ACHN (cell line): ENCODE measurements at regions not wholly inside any gene's neighbourhood (a gene's known extent, or its start where the extent isn't known, plus 50 kb on each side); places are given as distances from the start of the nearest gene placed in this dataset.

Source experiments
- DNase-seq: peaks from one replicate; pipeline ENCODE4 v3.0.0-alpha.2; 2015
- in situ Hi-C: cut with HindIII; loops from 2 replicates; pipeline ENCODE4 v1.10.0; 2017; ENCODE audit warnings: low sequenced_read_pairs, low pct_ligation_motif_present, low pct_unique_long_range_greater_than_20kb

DNA sequence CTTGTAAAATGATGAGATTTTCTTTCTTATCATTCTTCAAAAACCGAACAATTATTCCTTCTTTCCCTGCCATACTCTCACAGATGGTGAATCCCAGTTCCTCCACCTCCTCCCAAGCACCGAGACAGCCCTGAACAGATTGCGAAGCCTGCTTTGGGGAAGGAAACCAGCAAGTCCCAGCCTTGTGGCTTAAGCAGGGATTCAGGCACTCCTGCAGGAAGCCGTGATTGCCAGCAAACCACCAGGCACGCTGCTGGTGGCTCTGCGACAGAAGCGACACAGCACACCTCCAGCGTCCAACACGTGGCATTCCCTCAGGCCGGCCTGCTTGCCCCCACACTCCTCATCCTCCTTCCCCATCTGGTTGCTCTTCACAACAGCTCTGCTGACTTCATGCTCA lies 237.7 kb downstream of the GXYLT1 start:
- DNase-seq = no peak
- in situ Hi-C loops = no loop called here

DNA sequence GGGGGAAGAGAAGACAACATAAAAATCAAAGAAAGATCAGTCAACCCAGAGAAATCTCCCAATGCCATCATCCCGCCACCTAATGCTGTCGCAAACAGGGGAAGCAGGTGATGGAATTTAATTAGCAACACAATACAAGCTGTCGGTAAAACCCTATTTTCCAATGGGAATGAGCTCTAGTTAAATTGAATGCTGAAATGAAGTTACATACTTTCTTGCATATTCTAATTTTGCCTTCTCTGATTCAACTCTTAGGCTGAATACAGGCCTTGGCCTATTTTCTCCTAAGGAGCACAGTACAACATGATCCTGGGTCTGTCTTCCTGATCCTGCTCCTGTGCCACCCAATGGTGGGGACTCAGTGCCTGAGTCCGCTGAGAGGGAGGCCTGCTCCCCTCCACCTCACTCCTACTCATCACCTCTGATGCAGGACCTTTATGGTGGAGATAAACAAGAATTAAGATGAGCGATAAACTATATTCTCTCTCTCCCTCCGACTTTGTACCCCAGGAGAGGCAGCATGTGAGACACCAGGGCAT lies 238.8 kb downstream of the GXYLT1 start:
- DNase-seq = no peak
- in situ Hi-C loops = no loop called here

DNA sequence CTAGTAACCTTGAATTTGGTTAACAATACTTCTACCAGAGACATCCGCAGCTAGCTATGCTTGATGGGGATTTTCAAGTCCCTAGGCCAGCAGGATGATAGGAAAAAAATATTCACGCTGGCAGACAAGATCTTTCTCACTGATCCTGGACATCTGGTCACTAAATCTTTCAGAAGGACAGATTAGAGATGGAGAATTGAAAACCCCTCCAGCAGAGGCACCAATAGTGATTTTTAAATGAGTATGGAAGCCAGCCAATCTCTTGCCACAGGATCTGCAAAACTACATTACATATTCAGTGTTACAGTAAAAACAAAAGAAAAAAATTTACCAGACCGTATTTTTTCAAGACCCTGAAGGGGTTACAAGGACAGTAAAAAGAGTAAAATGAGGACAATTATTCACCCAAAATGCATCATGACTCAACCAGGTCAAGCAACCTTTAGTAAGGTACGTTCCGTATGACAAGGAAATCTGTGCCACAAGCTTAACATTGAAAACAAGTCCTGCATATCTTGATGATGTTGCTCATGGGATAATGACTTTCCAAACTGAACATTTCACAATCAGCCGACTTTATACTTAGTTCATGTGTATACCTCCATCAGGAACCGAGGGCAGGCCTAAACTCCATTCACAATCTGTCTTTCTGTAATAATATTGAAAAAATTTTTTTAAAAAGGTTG lies 239.5 kb downstream of the GXYLT1 start:
- DNase-seq = no peak
- in situ Hi-C loops = no loop called here

DNA sequence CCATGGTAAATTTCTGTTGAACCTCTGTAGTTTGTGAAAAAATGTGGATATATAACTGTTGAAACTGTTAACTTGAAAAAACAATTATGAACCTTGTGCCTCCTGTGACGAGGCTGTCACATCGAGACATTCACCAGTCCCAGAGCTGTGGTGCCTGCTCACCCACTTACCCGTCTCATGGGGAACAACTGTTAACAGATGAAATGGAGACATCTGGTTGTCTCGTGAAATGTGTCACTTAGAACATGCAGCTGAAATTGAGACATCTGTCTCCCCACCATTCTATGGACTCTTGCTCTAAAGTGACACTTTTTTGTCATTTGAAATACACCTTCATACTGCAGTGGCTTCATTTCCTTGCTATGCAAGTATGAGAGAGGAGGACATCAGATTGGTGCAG lies 240.6 kb downstream of the GXYLT1 start:
- no peak for DNase-seq
- in situ Hi-C loops = no loop called here

GRCh38 chr12:41903014-41903708 lies 241.5 kb downstream of the GXYLT1 start:
- in situ Hi-C loops = no loop called here
- DNase-seq = no peak

DNA sequence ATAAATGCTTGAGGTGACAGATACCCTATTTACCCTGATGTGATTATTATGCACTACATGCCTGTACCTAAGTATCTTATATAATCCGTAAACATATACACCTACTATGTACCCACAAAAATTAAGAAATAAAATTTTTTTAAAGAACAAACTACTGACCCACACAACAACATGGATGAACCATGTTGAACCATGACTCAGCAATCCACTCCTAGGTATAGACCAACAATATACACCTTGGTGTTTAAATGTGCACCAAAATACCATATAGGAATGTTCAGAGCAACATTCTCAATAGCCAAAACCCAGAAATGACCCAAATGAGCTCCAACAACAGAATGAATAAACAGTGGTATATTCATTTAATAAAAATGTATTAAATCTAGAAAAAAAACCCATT lies 245.1 kb downstream of the GXYLT1 start:
- DNase-seq = no peak
- in situ Hi-C loops = no loop called here

GRCh38 chr12:41897593-41897992 lies 247.1 kb downstream of the GXYLT1 start:
- DNase-seq = no peak

GRCh38 chr12:41893491-41893890 lies 251.2 kb downstream of the GXYLT1 start:
- DNase-seq = no peak
- in situ Hi-C loops = no loop called here

More at GRCh38 chr12:41897593-41897992, 247.1 kb downstream of the GXYLT1 start:
- in situ Hi-C loops = no loop called here

GRCh38 chr12:41892302-41892701 lies 252.4 kb downstream of the GXYLT1 start:
- DNase-seq = no peak
- in situ Hi-C loops = no loop called here

GRCh38 chr12:41891226-41891625 lies 253.4 kb downstream of the GXYLT1 start:
- in situ Hi-C loops = no loop called here
- no peak for DNase-seq

DNA sequence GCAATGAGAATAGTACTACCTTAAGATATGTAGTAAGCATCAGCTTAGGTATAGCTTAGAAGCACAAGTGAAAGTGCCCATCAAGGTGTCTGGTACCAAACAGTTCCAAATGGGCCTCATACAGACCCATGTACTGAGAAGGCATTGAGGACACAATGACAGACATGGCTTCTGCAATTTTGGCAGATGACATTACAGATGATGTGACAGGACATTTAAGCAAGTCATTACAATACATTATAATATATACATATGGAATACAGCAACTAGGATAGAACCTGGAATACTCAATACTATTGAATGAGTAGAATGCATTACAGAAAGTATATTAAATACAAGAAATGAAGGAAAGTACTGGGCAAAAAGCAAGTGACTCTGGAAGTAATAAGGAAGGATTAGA lies 256.4 kb downstream of the GXYLT1 start:
- in situ Hi-C loops = no loop called here
- no peak for DNase-seq

DNA sequence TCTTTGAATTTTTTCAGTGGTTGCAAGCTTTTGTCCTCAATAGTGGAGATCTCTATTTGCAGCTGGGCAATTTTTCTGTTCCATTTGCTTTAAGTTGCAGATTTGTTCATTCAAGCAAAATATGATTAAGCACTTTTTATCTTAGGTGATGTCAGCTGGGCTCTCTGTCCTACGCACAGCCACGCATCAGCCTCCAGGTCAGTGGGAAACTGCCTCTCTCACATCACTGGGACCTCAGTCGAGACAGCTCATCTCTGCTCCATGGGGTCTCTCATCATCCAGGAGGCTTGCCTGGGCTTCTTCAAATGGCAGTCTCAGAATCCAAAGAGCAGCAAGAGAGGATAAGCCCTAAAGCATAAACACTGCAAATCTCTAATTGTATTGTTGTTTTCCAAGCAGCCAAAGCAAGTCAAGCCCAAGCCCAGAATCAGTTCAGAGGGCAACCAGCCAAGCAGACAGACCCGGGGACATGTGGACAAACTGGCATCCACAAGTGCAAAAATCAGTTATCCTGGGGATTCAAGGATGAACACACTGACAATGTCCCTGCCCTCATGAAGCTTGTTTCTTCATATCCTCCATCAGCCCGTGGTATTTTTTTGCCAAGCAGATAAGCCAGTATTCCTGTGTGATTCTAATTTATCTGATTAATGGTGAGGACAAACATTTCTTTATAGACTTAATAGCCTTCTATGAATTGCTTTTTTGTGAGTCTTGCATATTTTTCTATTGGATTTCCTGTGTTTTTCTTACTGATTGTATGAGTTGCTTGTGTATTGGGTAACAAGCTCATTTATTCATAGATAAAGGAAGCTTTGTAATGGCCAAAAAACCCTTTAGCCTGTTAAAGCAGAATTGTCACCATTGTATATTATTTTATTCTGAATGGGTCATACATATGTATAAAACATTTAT lies 262.5 kb downstream of the GXYLT1 start:
- no peak for DNase-seq
- in situ Hi-C loops = no loop called here

DNA sequence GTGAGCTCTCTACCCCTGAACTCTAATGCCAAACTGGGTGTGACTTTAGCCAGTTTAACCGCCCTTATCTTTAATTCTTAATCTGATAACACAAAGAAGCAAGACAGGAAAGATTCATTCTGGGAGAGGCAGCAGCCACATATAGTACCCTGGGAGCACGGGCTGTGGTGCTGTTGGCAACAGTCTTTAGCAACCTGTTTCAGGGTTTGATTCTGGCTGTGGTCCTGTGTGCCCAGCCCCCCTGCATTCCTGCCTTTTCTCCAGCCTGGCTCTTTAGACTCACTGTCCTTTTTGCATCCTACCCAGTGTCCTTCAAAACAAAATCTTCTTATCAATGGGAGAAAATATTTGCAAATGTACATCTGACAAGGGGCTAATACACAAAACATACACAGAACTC lies 275.2 kb downstream of the GXYLT1 start:
- no peak for DNase-seq
- in situ Hi-C loops = no loop called here

- no peak for DNase-seq
- in situ Hi-C loops = no loop called here
Measured at GRCh38 chr12:41866878-41867430, 277.7 kb downstream of the GXYLT1 start.

DNA sequence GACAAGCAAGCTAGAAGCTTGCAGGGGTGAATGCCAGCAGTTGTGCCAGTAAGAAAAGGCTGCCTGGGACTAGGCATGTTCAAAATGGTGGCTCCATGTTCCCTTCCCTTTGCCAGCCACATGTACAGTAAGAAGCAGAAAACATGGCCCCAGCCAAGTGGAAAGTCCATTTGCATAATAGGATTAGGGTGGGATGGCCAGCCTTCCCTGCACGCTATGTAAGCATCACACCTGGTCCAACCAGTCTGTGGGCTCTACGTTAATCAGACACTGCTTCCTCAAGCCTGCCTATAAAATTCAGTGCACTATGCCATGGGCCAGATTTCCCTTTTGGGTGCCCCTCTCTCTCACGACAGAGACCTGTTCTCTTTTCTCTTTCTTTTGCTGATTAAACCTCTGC lies 288.4 kb downstream of the GXYLT1 start:
- DNase-seq = no peak

DNA sequence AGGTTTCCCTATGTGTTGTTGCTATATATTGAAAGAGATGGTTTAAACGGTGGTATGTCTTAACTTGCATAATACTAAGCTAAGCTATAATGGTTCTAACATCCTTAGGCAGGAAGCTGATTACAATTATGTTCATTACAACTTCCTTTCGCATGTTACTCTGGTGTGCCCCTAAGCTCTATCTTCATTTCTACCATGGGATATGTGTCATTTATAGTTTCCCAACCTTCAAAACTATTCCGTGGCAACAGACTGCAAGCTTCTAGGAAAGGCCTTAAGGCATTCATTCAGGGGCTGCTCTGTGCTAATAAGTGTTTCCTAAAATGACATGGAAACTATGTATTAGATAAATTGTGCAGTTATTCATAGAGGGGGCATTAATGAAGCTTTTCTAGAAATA lies 294.6 kb downstream of the GXYLT1 start:
- in situ Hi-C loops = no loop called here
- no peak for DNase-seq

More for the DNA sequence above, 288.4 kb downstream of the GXYLT1 start:
- in situ Hi-C loops = no loop called here

GRCh38 chr12:41846718-41847117 lies 298.0 kb downstream of the GXYLT1 start:
- no peak for DNase-seq
- in situ Hi-C loops = no loop called here

DNA sequence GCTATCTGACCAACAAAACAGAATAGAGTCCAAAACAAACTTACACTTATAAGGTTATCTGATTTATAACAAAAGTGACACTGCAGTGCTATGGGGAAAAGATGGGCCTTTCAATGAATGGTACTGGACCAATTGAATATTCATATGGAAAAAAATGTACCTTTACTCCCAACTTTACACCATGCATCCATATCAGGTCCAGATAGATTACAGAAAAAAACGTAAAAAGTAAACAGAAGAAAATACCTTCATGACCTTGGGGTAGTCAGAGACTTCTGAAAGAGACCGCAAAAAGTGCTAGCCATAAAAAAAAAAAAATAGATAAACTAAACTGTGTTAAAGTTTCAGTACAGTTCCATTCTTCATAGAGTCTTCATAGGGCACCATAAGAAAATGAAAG lies 308.3 kb downstream of the GXYLT1 start:
- DNase-seq = no peak
- in situ Hi-C loops = no loop called here

GRCh38 chr12:41835556-41835955 lies 309.1 kb downstream of the GXYLT1 start:
- DNase-seq = no peak
- in situ Hi-C loops = no loop called here
